ENCODE measurements at regions not wholly inside any gene's neighbourhood (a gene's known extent, or its start where the extent isn't known, plus 50 kb on each side); places are given as distances from the start of the nearest gene placed in this dataset.

GRCh38 chr2:196316050-196316430 is 144.7 kb upstream of the STK17B start:
- no peak for TF ChIP-seq CTCF (IDR thresholded peaks at IDR 0.05)
- TF ChIP-seq EZH2 (IDR thresholded peaks at IDR 0.05): no peak
- TF ChIP-seq EZH2phosphoT487 (IDR thresholded peaks at IDR 0.05): no peak
